Anterior cingulate cortex (tissue), 58 donors: ENCODE measurements at regions not wholly inside any gene's neighbourhood (a gene's known extent, or its start where the extent isn't known, plus 50 kb on each side); places are given as distances from the start of the nearest gene placed in this dataset.

Experiments used
- DNase-seq, 58 donors: peaks; one replicate each; lab custom pipeline; 2025; lab: John Stamatoyannopoulos, UW

- DNase-seq: no peak
Measured at GRCh38 chr2:42895134-42895790, 102.9 kb upstream of the HAAO start.

- no peak for DNase-seq
Measured at GRCh38 chr2:42893047-42893758, 100.8 kb upstream of the HAAO start.

- DNase-seq: no peak
Measured at GRCh38 chr2:42890791-42891355, 98.5 kb upstream of the HAAO start.

GRCh38 chr2:42888321-42889245 is 96.2 kb upstream of the HAAO start:
- no peak for DNase-seq

DNA sequence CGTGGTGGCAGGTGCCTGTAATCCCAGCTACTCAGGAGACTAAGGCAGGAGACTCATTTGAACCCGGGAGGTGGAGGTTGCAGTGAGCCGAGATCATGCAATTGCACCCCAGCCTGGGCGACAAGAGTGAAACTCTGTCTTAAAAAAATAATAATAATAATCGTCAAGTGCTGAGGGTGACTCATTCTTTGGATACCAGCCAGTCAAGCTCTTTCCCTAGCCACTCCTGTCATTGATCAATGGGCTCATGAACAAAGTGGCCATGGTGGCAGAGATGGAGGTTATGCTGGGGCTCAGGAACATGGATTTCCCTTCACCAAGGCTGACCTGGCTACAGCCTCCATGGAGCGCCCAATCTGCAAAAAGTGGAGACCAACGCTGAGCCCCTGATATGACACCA is 94.5 kb upstream of the HAAO start:
- DNase-seq: no peak

GRCh38 chr2:42882756-42883155 is 90.4 kb upstream of the HAAO start:
- DNase-seq: no peak

- no peak for DNase-seq
Measured at GRCh38 chr2:42881732-42882131, 89.3 kb upstream of the HAAO start.

GRCh38 chr2:42880738-42881690 is 88.6 kb upstream of the HAAO start:
- DNase-seq: no peak

DNA sequence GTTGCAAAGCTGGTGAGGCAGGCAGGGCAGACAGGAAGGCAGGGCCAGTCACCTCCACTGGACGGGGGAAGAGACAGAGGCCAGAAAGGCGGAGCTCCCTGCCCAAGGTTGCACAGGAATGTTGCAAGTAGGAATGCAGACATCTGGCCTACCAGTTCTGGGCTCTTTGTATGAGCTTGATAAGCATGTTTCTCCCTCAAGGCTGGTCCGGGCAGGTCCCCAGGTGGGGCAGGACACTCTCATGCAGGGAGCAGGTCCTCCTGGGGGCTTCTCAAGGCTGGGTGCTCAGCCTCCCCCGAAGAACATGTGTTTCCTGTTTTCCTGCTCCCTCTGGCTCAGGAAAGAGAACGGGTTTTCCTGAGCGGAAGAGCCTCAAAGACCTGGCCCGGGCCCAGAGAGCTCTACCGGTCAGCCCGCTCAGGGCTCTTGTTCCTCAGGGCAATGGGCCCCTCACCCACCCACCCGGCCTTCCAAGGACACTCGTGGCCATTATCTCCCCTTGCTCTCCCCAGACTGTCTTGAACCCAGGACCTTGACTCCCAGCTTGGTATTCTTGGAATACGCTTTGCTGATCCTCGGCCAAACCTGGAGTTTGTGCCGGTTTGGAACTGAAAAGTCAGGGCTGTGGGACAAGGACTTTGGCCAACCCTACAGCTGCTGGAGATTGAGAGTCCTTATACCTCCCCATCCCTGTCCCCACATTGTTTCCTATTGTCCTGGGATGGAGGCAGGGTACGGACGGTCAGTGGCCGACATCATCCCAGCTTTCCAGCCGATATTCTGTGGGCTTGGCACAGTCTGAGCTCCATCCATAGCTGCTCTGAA is 87.7 kb upstream of the HAAO start:
- no peak for DNase-seq

GRCh38 chr2:42879121-42879705 is 86.8 kb upstream of the HAAO start:
- DNase-seq: no peak

GRCh38 chr2:42878581-42878980 is 86.2 kb upstream of the HAAO start:
- DNase-seq: no peak

DNA sequence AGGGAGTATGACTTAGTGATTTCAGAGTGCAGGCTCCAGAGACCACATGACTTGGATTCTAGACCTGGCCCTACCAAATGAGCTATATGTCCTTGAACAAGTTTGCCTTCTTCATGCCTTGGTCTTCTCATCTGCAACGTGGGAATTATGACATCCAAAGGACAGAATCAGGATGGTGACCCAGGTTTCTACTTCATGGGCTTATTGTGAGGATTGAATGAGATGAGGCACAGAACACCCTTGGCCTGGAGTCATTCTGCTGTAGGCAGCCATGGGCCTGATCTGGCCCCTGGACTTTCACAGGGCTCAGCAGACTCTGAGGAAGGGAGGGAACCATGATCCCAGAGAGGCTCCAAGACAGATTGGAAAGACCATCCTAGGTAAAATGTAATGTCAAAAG is 85.6 kb upstream of the HAAO start:
- no peak for DNase-seq

GRCh38 chr2:42877511-42877910 is 85.1 kb upstream of the HAAO start:
- no peak for DNase-seq

- DNase-seq: no peak
Measured at GRCh38 chr2:42876326-42876751, 84.0 kb upstream of the HAAO start.

- DNase-seq: no peak
Measured at GRCh38 chr2:42875880-42876279, 83.5 kb upstream of the HAAO start.

DNA sequence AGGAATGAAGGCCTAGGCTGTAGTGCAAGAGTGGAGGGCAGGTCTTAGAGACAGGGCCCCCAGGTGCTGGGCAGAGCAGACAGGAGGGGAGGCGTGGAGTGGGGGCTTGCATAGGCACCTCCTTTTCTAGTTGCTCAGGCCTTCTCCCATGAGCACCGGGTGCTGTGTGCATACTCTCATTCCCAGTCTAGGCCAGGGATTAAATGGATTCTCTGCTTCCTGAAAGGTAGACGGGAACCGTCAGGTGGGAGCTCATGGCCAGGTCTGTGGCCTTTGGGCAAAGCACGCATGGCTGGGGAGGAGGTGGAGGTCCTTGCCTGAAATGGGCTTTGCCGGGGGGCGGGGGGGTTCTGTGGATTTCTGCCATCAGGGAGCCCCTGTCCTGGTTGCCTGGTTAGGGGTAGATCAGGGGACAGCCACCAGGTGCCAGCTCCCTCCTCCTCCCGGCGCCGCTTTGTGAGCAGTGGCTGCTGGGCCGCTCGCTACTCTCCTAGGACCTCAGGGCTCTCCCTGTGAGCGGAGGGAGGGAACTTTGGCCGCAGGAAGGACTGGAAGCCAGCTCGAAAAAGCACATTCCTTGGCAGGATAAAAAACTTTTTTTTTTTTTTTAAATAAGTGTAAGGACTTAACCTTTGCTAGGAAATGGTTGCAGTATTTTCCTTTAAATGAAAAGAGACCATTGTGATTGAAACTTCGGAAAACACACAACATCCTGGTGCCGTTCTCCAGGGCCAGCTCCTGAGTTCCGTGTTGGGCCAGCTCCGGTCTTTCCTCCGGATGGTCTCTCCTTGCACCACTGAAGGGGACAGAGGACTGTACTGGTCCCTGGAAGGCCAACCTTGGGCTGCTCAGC is 82.8 kb upstream of the HAAO start:
- DNase-seq: no peak

DNA sequence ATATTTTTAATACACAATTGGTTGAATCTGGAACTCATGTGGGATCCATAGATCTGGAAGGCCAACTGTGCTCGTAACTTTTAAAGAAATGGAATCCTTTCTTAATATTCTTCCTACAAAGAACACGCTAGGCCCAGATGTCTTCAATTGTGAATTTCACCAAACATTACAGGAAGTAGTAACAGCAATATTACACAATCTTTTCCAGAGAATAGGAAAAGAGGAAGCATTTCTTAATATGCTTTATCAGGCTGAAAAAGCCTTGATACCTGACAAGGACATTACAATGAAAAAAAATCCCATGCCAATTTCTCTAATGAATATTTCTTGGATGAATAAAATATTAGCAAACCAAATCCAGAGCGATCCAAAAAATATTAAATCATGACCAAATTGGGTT is 80.3 kb upstream of the HAAO start:
- DNase-seq: no peak

- DNase-seq: no peak
Measured at GRCh38 chr2:42871372-42871771, 79.0 kb upstream of the HAAO start.
